ENCODE measurements at regions not wholly inside any gene's neighbourhood (a gene's known extent, or its start where the extent isn't known, plus 50 kb on each side); places are given as distances from the start of the nearest gene placed in this dataset.

- H3K4me3 ChIP-seq (replicated peaks; ENCODE audit: insufficient read depth, low read length): no peak overlapping the region
- no peak overlapping the region for H3K27ac ChIP-seq (replicated peaks)
- TF ChIP-seq CTCF (IDR thresholded peaks at IDR 0.05; ENCODE audit: insufficient read depth, low read length) (no peak), GABPA (IDR thresholded peaks at IDR 0.05; ENCODE audit: low read depth) (no peak)
- H3K27me3 ChIP-seq (ENCODE audit: insufficient read depth, poor library complexity, severe bottlenecking): no peaks in the 10 kb centered on the region
- DNase-seq (ENCODE audit: low read depth in 1 of 2, low spot score in 1 of 2): no peak
Observed at GRCh38 chr7:109003742-109004141, 434.1 kb downstream of the DNAJB9 start.

- Histone ChIP-seq H3K27me3 (ENCODE audit: insufficient read depth, poor library complexity, severe bottlenecking) (no peaks in the 10 kb centered on the region), H3K4me3 (replicated peaks; ENCODE audit: insufficient read depth, low read length) (no peak overlapping the region), H3K27ac (replicated peaks) (no peak overlapping the region)
- TF ChIP-seq REST (IDR thresholded peaks at IDR 0.05; ENCODE audit: insufficient replicate concordance, low read depth) (no peak), GABPA (IDR thresholded peaks at IDR 0.05; ENCODE audit: low read depth) (no peak), POLR2AphosphoS5 (IDR thresholded peaks at IDR 0.05; ENCODE audit: low read depth) (no peak), SPI1 (IDR thresholded peaks at IDR 0.05; ENCODE audit: borderline replicate concordance, low read depth) (no peak), CTCF (IDR thresholded peaks at IDR 0.05; ENCODE audit: insufficient read depth, low read length) (no peak)
- DNase-seq (ENCODE audit: low read depth in 1 of 2, low spot score in 1 of 2): no peak
Observed at GRCh38 chr7:109009636-109010035, 440.0 kb downstream of the DNAJB9 start.

GRCh38 chr7:109020251-109020650 lies 450.6 kb downstream of the DNAJB9 start:
- Histone ChIP-seq H3K27ac (replicated peaks) (no peak overlapping the region), H3K4me3 (replicated peaks; ENCODE audit: insufficient read depth, low read length) (no peak overlapping the region), H3K27me3 (ENCODE audit: insufficient read depth, poor library complexity, severe bottlenecking) (no peaks in the 10 kb centered on the region)
- no peak for TF ChIP-seq POLR2AphosphoS5 (IDR thresholded peaks at IDR 0.05; ENCODE audit: low read depth)
- no peak for TF ChIP-seq SPI1 (IDR thresholded peaks at IDR 0.05; ENCODE audit: borderline replicate concordance, low read depth)
- TF ChIP-seq REST (IDR thresholded peaks at IDR 0.05; ENCODE audit: insufficient replicate concordance, low read depth): no peak
- no peak for TF ChIP-seq GABPA (IDR thresholded peaks at IDR 0.05; ENCODE audit: low read depth)
- no peak for TF ChIP-seq CTCF (IDR thresholded peaks at IDR 0.05; ENCODE audit: insufficient read depth, low read length)
- no peak for DNase-seq (ENCODE audit: low read depth in 1 of 2, low spot score in 1 of 2)

- DNase-seq (ENCODE audit: low read depth in 1 of 2, low spot score in 1 of 2): no peak
- TF ChIP-seq CTCF (IDR thresholded peaks at IDR 0.05; ENCODE audit: insufficient read depth, low read length): no peak
- no peak for TF ChIP-seq SPI1 (IDR thresholded peaks at IDR 0.05; ENCODE audit: borderline replicate concordance, low read depth)
- no peak for TF ChIP-seq POLR2AphosphoS5 (IDR thresholded peaks at IDR 0.05; ENCODE audit: low read depth)
- TF ChIP-seq REST (IDR thresholded peaks at IDR 0.05; ENCODE audit: insufficient replicate concordance, low read depth): no peak
- TF ChIP-seq GABPA (IDR thresholded peaks at IDR 0.05; ENCODE audit: low read depth): no peak
- H3K27ac ChIP-seq (replicated peaks): no peak overlapping the region
- no peaks in the 10 kb centered on the region for H3K27me3 ChIP-seq (ENCODE audit: insufficient read depth, poor library complexity, severe bottlenecking)
- no peak overlapping the region for H3K4me3 ChIP-seq (replicated peaks; ENCODE audit: insufficient read depth, low read length)
Observed at GRCh38 chr7:109021390-109021789, 451.7 kb downstream of the DNAJB9 start.

Measured in HL-60 (cell line).